Muscle of back (tissue), 3 donors: ENCODE measurements at regions not wholly inside any gene's neighbourhood (a gene's known extent, or its start where the extent isn't known, plus 50 kb on each side); places are given as distances from the start of the nearest gene placed in this dataset.

Experiments used
- DNase-seq, 3 donors: peaks; one replicate each; pipeline versions ENCODE4 v3.0.0 to v3.0.0-alpha.2; 2013

DNA sequence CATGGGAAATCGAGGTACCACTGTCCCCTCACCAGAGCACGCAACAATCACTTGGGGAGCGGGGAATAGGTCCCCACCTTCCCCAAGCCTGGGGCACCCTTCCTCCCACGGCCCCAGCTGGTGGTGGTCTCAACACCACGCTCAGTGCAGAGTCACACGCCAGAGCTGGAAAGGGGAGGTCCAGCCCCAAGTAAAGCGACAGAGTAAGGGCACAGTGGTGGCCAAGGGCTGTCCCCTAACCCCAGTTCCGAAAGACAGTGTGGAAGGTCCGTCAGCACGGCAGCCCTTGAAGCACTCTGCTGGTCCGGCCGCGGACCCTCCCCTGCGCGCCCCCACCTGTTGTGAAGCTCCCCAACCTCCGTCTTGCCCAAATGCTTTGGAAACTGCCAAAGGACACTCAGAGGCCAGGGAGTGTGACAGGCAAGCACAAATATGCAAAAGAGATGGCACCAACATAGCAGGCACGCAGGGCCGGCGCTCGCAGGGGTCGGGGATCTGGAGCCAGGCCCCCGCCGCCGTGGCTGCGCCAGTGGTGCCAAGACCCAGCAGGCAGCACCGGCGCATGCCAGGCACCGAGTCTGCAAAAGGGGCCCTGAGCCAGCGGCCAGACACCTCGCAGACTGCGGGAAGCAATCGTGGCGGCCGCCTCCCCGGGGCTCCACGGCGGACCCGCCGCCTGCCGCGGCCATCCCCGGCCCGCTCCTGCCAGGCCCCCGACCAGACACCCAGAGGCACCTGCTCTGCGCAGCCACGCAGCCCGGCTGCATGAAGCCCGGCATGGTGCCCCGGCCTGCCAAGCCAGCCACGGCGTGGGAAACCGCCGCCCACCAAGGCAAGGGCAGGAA, 51.6 kb upstream of the SRRM3 start:
- no peak for DNase-seq
